GM19025 (cell line): ENCODE measurements at regions not wholly inside any gene's neighbourhood (a gene's known extent, or its start where the extent isn't known, plus 50 kb on each side); places are given as distances from the start of the nearest gene placed in this dataset.
"Not testable (repeated sequence)": the region's sequence is repeated elsewhere in the genome, so short reads cannot be mapped to it uniquely, and the experiment has no call there.

Experiments used
- ATAC-seq: cut with Tn5 transposase; IDR thresholded peaks from one replicate; pipeline ENCODE4 v1.9.1; 2021; ENCODE audit warnings: mild to moderate bottlenecking, low read depth, moderate library complexity; ENCODE audit not compliant: unreplicated experiment

GRCh38 chr6:10343320-10343719, 71.6 kb downstream of the TFAP2A start:
- no peak for ATAC-seq

- no peak for ATAC-seq
Measured at GRCh38 chr6:10341605-10342004, 73.3 kb downstream of the TFAP2A start.

GRCh38 chr6:10338151-10338550, 76.7 kb downstream of the TFAP2A start:
- ATAC-seq = no peak

GRCh38 chr6:10337376-10337775, 77.5 kb downstream of the TFAP2A start:
- ATAC-seq = not testable (repeated sequence)

- no peak for ATAC-seq
Measured at GRCh38 chr6:10332111-10332510, 82.8 kb downstream of the TFAP2A start.

- no peak for ATAC-seq
Measured at GRCh38 chr6:10331334-10331968, 83.4 kb downstream of the TFAP2A start.

GRCh38 chr6:10330515-10330914, 84.4 kb downstream of the TFAP2A start:
- no peak for ATAC-seq

GRCh38 chr6:10323018-10323417, 91.9 kb downstream of the TFAP2A start:
- no peak for ATAC-seq

- ATAC-seq = no peak
Measured at GRCh38 chr6:10320291-10320690, 94.6 kb downstream of the TFAP2A start.

GRCh38 chr6:10316373-10316721, 98.5 kb downstream of the TFAP2A start:
- no peak for ATAC-seq

- ATAC-seq = no peak
Measured at GRCh38 chr6:10315658-10316372, 99.1 kb downstream of the TFAP2A start.

GRCh38 chr6:10315034-10315433, 99.8 kb downstream of the TFAP2A start:
- ATAC-seq = no peak

GRCh38 chr6:10314163-10314955, 100.5 kb downstream of the TFAP2A start:
- no peak for ATAC-seq

GRCh38 chr6:10313799-10314162, 101.1 kb downstream of the TFAP2A start:
- ATAC-seq = no peak

- ATAC-seq = no peak
Measured at GRCh38 chr6:10312445-10312844, 102.4 kb downstream of the TFAP2A start.

- not testable (repeated sequence) for ATAC-seq
Measured at GRCh38 chr6:10311546-10312405, 103.1 kb downstream of the TFAP2A start.

- ATAC-seq = no peak
Measured at GRCh38 chr6:10310826-10311225, 104.0 kb downstream of the TFAP2A start.

GRCh38 chr6:10310330-10310653, 104.6 kb downstream of the TFAP2A start:
- no peak for ATAC-seq

- no peak for ATAC-seq
Measured at GRCh38 chr6:10309457-10310329, 105.2 kb downstream of the TFAP2A start.

GRCh38 chr6:10307476-10307875, 107.4 kb downstream of the TFAP2A start:
- ATAC-seq = no peak
